DND-41 (cell line): ENCODE measurements at regions not wholly inside any gene's neighbourhood (a gene's known extent, or its start where the extent isn't known, plus 50 kb on each side); places are given as distances from the start of the nearest gene placed in this dataset.
"Not testable (repeated sequence)": the region's sequence is repeated elsewhere in the genome, so short reads cannot be mapped to it uniquely, and the experiment has no call there.

ENCODE experiments used
- EZH2 ChIP-seq: IDR thresholded peaks from 3 replicates; pipeline ENCODE4 v1.6.1; 2012; ENCODE audit warnings: borderline replicate concordance, low read depth, mild to moderate bottlenecking, moderate library complexity, low read length, inconsistent platforms; ENCODE audit not compliant: severe bottlenecking
- TF ChIP-seq, protein P1 (sequence below): IDR thresholded peaks from 2 replicates; pipeline ENCODE4 v1.5.1; 2012; ENCODE audit warnings: borderline replicate concordance, low read length, moderate library complexity, mild to moderate bottlenecking; ENCODE audit not compliant: poor library complexity, severe bottlenecking; ENCODE audit errors: extremely low read depth

DNA sequence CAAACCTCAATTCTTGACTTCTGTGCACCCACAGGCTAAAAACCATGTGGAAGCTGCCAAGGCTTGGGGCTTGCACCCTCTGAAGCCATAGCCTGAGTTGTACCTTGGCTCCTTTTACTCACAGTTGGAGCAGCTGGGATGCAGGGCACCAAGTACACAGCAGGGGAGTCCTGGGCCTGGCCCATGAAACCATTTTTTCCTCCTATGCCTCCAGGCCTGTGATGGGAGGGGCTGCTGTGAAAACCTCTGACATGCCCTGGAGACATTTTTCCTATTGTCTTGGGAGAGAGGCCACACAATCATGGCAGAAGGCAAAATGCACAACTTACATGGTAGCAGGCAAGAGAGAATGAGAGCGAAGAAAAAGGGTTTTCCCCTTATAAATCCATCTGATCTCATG is 568.6 kb downstream of the SMARCA1 start:
- not testable (repeated sequence) for TF ChIP-seq EZH2
- TF ChIP-seq, protein P1, sequence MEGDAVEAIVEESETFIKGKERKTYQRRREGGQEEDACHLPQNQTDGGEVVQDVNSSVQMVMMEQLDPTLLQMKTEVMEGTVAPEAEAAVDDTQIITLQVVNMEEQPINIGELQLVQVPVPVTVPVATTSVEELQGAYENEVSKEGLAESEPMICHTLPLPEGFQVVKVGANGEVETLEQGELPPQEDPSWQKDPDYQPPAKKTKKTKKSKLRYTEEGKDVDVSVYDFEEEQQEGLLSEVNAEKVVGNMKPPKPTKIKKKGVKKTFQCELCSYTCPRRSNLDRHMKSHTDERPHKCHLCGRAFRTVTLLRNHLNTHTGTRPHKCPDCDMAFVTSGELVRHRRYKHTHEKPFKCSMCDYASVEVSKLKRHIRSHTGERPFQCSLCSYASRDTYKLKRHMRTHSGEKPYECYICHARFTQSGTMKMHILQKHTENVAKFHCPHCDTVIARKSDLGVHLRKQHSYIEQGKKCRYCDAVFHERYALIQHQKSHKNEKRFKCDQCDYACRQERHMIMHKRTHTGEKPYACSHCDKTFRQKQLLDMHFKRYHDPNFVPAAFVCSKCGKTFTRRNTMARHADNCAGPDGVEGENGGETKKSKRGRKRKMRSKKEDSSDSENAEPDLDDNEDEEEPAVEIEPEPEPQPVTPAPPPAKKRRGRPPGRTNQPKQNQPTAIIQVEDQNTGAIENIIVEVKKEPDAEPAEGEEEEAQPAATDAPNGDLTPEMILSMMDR: not testable (repeated sequence)
